GM18873 (cell line): ENCODE measurements at regions not wholly inside any gene's neighbourhood (a gene's known extent, or its start where the extent isn't known, plus 50 kb on each side); places are given as distances from the start of the nearest gene placed in this dataset.

Experiments
- ATAC-seq: cut with Tn5 transposase; IDR thresholded peaks from one replicate; pipeline ENCODE4 v1.9.1; 2021; ENCODE audit warnings: mild to moderate bottlenecking, moderate library complexity, moderate number of reproducible peaks; ENCODE audit not compliant: unreplicated experiment, low FRiP score

DNA sequence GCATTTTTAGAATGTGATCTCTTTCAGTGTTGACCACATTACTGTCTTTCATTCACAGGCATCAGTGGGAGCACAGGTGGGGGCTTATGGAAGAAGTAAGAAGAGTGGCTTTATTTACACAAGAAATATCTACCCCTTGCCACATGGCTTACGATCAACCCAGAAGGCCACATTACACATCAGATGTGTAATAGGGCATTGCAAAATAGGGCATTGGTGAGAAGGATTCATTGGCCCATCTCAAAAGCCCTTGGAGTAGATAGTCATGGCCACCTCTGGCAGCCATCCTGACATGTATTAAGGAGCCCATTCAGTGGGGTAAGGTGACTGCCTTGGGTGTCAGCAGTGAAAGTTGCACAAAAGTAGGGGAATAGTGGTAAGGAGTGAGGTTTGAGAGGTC is 97.5 kb downstream of the MAFB start:
- no peak for ATAC-seq

DNA sequence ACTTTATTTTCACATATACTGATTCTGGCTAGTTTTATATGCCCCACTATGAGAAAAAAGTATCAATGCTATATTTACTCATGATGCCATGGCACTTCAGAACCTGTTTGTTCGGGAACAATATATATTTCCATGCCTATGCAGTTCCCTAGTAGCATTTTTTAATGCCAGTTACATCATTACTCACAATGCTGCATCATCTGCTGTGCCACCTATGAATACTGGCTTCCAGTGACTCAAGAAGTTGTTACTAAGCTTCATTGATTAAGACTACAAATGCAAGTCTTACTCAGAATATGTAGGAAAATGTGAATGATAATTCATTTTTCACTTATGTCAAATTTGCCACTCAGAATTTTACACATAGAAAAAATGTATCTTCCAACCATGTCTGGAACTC is 97.9 kb downstream of the MAFB start:
- no peak for ATAC-seq

DNA sequence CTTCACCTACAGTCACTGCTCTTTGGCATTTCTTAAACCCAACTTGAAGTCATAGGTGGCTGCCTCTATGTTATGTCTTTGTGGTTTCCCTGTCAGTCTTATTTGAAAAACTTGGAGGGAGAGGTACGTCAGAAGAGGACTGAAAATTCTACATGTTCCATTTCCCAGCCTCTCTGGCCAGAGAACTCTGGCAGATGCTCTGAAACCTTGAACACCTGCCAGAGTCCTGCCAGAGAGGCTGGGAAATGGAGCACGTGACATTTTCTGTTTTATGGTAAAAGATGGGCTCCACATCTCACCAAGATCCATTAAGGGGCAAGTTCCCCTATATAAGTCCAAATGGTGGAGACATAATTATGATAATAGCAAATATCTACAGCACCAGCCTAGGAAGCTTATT is 99.5 kb downstream of the MAFB start:
- no peak for ATAC-seq

DNA sequence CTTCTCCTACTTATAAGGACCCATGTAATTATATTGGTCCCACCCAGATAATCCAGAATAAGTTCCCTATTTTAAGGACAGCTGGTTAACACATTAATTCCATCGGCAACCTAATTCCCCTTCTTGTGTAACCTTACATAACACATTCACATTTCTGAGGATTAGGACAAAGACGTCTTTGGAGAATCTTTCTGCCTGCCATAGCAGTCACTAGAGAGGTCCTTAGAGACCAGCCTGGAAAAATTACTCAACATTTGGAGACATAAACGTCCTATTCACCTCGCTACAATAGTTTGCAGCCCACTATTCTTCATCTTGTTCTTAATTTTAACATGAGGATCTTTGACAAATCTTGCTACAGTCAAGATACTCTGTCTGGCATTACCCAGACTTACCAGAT is 100.1 kb downstream of the MAFB start:
- no peak for ATAC-seq

DNA sequence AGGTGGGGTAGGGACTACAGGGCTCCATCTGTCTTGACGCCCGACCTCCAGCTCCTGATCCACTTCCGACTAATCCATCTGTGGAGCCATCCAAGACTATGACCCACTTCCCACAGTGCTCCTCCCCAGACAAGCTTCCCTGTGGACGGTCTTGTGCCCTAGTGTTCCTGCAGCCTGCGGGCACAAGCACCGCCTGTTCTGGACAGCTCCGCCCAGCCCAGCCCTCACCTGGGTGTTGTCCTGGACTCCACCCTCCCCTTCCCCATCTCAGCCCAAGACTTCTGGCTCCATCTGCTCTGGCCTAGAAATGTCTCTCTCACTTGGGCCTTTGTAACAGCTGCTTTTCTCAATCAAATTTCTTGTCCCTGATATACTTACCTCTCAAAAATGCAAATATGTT is 102.0 kb downstream of the MAFB start:
- ATAC-seq, result no peak

DNA sequence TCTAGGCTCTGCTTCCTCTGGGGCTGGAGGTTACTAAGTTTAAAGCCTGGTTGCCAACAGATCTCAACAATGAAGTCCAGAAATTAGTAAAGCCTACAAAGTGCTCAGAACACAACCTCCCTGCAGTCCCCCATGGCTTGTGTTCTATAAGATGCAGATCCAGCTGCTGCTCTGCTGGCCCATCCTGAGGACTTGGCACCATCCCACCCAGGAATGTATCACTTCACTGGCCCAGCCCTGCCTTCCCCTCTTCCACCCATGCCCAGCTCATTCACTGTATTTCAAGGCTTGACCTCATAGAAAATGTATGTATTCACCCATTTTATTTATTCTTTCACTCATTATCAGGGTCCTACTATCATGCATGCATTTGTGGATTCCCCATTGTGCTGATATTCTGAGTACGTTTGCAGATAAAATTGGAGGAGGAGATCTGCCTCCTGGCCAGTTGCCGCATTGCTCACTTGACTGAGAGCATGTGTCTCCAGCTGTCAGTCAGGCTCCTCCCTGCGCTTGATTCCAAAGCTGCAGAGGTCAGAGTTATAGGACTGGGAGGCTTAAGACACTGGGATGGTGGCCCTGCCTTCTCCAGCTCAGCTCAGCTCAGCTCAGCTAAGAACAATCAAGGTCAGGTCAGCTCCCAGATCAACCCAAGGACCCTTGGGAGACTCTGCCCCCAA is 104.8 kb downstream of the MAFB start:
- no peak for ATAC-seq

DNA sequence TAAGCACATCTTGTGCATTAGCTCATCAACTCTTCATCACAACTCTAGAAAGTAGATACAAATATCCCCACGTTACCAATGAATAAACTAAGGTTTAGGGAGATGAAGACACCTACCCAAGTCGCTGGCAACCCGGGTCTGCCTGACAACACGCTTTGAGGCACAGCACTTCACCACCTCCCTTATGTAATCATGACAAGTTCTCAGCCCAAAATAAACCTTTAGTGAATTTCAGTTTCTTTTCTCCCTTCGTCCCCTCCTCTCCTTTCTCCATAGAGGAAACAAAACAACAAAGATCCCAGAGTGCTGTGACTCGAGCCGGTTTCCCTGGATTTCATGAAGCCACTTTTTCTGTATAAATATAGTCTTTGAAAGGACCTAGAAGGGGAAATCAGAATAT is 105.4 kb downstream of the MAFB start:
- no peak for ATAC-seq

DNA sequence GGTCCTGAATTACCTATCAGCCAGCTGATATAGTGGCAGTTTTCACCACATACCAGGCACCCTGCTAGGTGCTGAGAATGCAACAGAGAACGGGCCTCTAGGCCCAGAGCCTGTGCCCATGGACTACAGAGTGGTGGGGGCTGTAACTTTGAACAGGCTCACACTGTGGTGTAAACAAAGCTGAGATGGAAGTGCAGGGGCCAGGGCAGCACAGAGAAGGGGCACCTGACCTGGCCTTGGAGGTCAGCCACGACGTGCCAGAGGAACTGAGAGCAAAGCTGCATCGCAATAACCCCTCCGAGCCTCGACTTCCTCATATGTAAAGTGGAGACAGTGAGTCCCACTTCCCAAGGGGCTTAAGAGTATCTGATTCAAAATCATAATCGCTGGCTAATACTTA is 105.8 kb downstream of the MAFB start:
- ATAC-seq, result no peak

DNA sequence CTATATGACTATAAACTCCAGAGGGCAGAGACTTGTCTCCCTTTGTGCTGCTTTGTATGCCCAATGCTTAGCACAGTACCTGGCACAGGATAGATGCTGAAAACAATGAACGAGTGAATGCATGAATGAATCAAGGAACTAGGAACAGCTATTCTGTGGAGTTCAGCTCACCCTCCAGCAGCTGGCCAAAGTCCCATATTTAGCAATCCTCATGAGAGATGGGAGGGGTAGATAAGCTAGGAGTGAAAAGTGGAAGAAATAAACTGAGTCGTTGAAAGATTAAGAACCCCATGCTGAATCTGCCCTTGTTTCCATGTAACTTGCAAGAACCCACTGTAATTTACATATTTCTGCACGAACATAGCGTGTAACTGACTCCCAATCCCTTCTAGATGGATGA is 106.5 kb downstream of the MAFB start:
- ATAC-seq, result no peak

DNA sequence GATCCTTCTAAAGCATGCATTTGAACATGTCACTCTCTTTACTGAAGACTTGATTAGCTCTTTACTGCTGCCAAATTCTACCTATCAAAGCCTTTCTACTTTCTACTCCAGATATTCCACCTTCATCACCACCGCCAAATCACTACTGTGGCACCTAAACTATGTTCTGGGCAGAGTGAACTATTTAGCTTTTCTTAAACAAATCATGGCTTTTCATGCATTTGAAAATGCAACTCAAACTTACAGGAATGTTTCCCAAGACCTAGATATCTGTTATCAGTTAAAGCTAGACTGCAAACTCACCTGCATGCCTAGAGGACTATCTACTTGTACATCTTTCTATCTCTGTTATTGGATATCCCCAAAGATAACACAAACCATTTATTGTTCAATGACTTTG is 109.3 kb downstream of the MAFB start:
- ATAC-seq, result no peak

DNA sequence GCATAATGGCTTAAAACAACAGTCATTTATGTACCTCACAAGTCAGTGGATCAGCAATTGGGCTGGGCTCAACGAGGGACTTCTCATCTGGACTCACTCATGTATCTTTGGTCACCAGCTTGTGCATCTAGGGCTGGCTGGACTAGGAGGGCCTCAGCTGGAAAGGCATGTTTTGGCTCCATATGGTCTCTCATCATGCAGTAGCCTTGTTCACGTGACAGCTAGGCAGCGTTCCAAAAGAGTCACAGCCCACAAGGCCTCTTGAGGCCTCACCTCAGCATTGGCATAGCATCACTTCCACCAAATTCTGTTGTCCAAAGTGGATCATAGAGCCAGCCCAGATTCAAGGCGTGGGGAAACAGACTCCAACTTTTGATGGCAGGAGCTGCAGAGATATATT is 110.1 kb downstream of the MAFB start:
- no peak for ATAC-seq

DNA sequence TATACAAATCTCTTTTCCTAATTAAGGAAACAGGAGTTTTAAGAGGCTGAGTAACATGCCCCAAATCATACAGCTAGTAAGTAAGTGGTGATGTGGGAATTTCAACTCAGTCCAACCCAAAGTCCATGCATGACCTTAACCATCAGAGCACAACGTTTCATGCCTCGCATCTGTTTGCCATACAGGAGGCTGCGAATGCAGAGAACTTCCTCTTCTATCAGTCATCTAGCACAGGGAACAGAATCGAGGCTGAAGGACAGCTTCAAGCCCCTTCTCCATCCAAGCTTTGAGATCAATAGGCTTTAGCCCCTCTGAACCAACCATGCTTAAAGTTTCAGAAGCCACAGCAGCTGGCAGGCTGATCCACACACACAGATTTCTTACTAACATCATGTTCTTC is 113.2 kb downstream of the MAFB start:
- no peak for ATAC-seq

DNA sequence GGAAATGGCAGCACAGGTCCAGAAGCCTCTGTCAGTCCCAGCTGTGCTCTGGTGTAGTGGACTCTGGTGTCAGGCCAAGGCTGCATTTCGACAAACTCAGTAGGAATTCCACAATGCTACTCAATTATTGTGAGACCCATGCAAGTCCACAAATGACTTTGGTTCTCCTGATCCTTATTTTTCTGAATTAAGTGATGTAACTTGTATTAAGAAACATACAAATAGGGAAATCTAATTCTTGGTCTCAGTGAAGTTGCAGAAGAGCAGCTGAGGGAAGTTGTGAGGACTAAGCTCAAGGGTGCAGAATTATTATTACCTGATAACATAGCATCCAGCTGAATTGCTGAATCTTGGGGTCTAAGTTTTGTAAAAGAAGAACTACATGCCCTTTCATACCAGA is 116.8 kb downstream of the MAFB start:
- no peak for ATAC-seq

DNA sequence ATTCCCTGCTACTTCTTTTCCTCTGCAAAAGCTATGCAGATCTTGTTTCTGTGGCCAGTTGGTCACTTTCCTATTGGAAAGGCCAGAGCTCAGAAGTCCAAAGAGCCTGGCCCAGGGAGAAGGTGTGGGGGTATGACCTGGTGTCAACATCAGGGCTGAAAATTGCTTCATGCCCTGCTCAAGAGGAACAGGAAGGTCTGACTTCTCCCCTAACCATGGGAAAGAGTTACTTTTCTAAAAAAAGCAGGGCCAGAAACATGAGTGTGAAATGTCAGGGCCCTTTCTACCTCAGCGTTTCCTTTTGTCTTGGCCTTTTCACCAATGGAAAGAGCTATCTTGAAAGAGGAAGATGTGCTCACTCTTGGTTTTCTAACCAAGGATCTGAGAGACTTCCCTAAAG is 117.4 kb downstream of the MAFB start:
- ATAC-seq, result no peak

DNA sequence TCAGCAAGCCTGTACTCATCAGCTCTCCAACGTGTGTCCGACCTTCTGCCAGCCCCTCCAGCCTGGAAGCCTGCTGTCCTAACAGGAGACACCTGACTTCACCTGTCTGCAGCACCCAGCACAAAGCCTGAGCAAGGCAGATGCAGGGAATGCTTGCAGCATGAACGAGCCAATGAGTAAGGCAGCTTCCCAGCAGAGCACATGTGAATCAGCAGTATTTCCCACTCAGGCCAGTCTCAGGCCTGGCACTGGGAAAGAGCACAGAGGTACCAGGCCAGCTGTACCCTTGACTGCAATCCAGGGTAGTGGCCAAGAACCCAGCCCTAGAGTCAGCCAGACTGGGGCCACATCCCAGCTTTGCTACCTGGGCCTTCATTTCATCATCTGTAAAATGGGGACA is 120.8 kb downstream of the MAFB start:
- no peak for ATAC-seq

DNA sequence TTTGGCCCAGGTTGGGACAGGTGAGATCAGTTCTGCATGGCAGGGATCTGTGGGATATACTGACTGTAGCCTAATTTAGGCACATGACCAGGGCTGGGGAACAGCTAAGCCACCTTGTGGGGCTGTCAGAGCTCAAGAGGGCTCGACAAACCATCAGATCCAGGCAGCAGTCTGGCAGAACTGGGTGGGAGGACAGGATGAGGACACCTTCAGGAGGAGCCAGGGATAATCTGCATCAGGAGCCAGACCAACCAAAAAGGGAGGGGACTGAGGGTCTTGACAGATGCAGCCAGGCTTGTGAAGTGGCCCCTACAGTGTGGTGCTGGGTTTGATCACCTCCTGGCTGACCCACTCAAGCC is 123.4 kb downstream of the MAFB start:
- no peak for ATAC-seq

DNA sequence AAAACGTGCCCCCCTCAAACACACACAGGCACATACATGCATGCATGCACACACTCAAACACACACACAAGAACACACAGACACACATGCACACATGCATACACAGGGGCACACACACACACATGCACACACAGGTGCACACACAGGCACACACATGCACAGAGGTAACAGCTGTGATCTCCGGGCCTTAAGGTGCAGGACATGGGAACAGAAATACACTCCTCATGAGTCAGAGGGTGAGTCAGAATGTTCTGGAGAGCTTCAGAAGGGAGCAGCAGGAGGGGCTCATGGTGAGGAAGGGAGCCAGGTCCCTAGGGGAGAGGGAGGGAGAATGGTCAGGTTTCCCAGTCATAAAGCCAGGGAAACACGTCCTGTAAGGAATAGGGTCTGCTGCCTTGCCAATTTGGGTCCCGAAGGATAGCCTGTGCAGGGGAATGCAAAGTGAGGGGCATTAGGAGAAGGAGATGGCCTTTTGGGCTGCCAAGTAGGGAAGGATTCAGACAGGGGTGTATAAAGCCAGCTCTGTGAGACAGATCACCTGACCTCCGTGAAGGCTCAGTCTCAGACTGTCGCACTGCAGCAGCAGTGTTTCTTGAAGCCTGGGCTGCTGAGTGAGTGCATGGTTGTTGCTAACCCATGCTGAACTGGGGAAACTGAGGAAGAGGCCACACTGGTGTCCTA is 123.9 kb downstream of the MAFB start:
- no peak for ATAC-seq

DNA sequence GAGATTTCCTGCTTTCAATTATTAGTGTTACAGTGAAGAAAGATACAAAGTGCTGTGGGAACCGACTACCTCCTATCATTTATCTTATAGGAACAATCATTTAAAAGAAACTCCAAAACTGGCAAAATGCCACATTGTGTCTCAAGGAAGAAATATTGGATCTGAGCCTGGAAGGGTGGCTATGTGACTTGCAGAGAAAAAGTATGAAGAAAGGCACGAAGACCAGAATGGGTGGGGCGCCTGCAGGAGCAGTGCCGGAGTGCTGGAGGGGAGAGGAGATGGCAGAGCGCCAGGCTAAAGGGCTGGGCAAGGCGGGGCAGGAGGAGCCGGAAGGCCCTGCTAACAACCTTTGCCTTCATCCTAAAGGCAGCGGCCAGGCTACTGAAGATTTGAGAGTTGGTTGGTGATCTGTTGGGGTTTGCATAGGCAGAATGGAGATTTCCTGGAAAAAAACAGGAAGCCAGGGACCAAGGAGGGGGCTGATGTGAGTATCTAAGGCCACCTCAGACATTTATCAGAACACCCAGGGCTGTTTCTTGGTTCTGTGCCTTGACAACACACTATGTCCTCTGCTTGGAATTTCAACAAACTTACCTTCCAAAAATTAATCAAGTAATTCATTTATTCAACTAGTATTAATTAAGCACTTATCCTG is 125.6 kb downstream of the MAFB start:
- ATAC-seq, result no peak

DNA sequence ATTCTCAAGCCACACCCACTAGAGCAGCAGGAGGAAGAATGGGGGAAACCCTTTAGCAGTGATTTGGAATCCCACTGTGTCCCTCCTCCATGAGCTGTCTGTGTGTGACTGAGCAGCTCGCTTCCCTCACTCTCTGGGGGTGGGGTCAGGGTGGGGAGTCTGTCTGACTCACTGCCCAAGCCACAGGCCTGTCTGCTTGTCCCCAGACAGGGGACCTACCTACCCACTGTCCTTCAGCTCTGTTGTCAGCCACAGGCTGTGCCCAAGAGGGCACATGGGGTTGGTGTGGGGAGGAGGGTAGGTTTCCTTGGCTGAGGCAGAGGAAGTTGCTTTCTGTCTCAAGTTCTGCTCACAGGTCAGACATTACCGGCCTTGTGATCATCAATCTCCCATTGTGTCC is 127.0 kb downstream of the MAFB start:
- no peak for ATAC-seq

DNA sequence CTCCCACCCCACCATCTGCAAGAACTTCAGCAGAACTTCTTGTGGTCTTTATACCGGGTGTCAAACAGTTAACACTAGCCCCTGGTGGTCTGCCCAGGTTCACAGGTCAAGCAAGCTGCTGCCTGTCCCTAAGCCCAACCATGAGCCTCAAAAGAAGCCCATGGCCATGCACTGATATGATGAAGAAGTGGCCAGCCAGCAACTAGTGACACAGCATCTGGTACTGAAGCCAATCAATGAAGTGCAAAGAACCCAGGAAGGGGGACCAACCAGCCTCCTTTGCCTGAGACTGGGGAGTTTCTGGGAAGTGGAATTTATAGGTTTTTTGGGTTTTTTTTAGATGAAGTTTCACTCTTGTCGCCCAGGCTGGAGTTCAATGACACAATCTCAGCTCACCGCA is 127.8 kb downstream of the MAFB start:
- ATAC-seq, result no peak

DNA sequence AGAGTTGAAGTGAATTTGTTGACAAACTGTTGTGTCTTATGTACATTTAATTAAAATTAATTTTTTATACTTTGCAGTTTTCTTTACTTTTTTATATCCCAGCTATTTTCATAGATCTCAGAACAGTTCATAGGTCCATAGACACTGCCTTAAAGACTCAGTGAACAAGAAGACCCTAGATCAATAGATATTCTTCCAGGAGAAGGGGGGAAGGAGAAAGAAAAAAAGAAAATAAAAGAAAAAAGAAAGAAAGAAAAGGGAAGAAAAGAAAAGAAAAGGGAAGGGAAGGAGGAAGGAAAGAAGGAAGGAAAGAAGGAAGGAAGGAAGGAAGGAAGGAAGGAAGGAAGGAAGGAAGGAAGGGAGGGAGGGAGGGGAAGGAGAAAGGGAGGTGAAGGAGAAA is 130.8 kb downstream of the MAFB start:
- no peak for ATAC-seq

DNA sequence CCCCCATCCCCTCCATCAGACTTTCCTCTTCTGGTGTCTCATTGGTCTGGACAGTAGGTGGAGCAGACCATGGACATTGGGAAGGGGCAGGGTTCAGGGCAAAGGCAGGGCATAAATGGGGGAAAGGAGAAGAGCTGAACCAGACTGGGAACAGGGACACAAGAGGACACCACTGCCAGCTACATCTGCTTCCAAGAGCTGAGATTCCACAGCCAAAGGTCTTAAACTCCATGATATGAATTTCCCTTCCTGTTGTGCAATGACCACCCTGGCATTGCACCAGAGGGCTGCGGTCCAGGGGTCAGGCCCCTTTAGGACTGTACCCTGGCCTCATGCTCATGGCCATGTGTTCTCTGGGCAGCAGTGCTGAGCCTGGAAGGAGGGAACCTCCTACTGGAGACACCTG is 137.9 kb downstream of the MAFB start:
- ATAC-seq, result no peak
